NCI-H460 (cell line): ENCODE measurements at regions not wholly inside any gene's neighbourhood (a gene's known extent, or its start where the extent isn't known, plus 50 kb on each side); places are given as distances from the start of the nearest gene placed in this dataset.

Experiments
- DNase-seq: peaks from one replicate; pipeline ENCODE4 v3.0.0-alpha.2; 2016; ENCODE audit warnings: low read depth; ENCODE audit errors: extremely low read depth

DNA sequence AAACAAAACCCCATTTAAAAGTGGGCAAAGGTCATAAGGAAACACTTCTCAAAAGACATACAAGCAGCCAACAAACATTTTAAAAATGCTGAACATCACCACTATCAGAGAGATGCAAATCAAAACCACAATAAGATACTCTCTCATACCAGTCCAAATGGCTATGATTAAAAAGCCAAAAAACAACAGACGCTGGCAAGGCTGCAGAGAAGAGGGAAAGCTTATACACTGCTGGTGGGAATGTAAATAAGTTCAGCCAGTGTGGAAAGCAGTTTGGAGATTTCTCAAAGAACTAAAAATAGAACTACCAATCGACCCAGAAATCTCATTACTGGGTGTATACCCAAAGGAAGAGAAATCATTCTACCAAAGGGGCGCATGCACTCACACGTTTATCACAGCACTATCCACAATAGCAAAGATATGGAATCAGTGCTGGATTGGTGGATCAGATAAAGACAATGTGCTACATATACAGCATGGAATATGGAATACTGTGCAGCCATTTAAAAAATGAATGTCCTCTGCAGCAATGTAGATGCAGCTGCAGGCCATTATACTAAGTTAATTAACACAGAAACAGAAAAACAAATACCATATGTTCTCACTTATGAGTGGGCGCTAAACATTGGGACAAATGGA is 102.1 kb upstream of the DAAM1 start:
- DNase-seq = no peak

DNA sequence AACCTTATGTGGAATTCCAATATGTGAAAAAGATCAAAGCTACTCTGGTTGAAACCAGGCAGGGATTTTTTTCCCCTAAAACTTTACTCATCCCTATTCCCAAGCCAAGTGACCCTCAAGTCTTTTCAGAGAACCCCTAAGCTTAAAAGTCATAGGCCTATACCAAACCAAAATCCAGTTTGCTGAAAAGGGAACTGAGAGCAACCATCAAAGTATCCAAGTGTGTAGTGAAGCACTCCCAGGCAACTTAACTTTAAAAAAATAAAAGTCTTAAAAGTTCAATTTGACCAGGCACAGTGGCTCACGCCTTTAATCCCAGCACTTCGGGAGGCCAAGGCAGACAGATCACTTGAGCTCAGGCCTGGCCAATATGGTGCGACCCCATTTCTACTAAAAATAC is 101.2 kb upstream of the DAAM1 start:
- no peak for DNase-seq

DNA sequence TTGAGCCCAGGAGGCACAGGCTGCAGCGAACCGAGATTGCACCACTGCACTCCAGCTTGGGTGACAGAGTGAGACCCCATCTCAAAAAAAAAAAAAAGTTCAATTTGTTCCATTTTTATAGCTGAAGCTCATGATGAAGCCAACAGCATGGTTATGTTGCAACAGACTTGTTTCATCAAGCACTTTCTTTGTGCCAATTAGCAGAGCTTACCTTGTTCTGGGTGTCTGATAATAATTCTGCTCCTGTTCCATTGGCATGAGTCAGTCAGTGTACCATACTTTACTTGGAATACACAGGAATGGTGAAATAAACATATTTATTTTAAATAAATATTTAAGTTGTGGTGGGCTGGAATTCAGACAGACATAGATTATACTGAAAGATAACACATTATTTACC is 100.8 kb upstream of the DAAM1 start:
- no peak for DNase-seq

DNA sequence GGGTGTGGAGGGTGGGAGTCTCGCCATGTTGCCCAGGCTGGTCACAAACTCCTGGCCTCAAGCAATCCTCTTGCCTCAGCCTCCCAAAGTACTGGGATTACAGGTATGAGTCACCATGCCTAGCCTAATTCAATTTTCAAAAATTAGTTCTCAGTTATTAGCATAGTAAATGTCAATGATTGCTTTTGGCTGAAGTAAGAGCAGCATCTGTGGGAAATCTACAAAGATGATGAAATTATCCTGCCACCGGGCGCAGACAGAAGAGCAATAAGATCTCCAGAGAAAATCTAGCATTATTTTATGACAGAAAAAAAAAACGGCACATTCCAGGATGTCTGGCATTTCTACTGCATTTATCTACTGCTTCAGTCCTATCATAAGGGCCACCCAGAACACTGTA is 97.9 kb upstream of the DAAM1 start:
- DNase-seq = no peak

DNA sequence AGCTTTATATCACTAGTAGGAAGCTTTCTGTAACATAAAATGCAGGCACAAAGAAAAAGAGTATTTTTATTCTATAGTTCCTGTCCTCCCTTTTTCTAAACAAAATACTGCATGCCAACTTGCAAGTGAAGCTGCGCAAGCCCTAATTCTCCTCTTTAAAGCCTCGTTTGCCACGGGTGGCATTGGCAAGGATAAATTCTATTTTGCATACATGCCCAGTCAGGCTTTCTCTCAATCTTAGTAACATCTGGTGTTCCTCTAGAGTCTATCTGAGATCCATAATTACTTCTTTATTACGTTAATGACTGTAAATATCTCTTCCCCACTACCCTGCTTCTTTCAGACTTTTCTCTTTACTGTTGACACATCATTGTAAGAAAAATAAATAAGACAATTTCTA is 97.1 kb upstream of the DAAM1 start:
- no peak for DNase-seq

DNA sequence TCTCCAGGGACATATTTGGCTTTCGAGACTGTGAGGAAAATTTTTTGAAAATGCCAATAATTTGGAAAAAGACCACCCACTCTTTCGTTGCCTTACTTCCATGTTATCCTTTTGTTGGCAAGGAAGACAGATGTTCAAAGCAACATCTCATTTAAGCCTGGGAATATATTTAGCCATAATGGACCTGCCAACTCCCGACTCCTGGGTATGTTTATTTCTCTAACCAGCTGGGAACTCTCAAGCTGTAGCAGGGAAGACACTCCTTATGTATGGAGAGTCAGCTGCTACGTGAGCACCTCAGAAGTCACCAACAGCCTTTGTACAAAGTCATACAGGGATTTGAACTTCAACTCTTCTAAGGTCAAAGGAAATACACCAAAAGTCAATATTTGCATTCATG is 96.5 kb upstream of the DAAM1 start:
- no peak for DNase-seq

DNA sequence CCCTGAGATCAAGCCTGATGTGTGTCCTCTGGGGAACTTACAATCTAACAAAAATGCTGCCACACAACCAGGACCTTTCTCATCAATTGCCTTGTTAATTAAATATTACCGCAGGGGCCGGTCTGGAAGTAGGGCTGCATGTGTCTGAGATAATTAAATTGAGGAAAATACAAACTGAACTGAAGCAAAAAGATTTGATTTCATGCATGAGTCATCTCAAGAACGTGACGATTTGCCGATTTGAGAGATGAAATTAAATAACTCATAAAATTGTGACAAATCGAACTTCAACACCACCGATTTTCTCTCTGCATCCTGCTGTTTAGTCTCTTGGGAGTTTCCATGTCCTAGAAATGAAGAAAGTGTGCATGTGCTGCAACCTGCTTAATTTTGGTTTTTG is 94.6 kb upstream of the DAAM1 start:
- no peak for DNase-seq

DNA sequence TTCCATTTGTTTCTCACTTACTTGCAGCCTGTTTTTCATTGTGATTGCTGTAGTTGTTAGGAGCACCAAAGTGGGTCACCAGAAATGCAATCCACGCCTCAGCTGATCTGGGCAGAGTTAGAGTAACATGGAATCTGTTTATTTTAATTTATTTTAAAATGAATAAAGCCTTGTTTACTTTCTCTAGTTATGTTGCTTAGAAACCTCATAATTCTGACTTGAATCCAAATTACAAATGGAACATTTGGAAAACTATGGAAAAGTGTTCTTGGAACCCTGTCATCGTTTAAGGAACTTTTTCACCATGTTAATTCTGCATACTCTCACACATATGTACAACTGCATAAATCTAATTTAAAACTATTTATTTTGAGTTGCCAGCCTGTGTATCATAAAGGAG is 92.2 kb upstream of the DAAM1 start:
- no peak for DNase-seq

DNA sequence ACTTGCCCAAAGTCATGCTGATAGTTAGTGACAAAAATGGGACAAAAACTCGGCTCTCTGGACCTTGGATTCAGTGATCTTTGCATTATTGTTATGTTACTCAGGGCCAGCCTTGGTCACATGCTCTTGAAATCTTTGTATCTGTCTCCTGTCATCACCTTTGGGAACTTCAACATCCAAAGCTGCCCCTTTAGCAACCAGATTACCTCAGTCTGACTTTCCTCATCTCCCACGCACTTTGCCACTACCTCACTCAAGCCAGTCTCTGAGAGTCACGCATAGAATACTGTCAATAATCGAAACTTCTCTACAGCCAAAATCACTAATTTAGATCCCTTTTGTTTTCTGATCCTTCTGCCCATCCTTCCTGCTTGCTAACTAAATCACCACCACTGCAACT is 90.8 kb upstream of the DAAM1 start:
- no peak for DNase-seq

DNA sequence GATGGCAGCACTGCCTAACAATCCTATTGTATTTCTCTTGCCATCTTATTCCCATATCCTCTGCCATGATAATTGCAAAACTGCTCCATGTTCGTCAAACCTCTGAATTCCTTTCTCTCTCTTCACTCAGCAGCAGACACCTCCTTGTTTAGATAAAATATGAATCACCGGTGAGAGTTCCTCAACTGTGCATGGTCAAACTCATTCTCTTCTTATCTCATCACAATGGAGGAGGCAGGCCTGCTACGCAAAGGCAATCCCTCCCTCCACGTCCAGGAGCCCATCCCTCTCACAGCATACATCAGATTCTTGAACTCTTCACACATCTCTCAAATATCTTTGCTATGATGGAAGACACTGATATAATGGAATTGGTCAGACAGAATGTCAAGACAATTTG is 90.1 kb upstream of the DAAM1 start:
- no peak for DNase-seq

DNA sequence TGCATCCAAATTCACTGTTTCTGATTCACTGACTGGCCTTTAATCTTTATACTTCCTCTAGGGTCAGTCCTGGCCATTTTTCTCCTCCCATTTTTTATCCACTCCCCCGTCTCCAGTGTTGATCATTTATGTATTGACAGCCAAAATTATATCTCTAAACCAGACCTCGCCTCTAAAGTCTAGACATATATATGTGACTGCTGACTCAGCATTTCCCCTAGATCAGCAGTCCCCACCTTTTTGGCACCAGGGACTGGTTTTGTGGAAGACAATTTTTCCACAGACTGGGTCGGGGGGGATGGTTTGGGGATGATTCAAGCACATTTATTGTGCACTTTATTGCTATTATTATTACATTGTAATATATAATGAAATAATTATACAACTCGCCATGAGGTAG is 88.3 kb upstream of the DAAM1 start:
- no peak for DNase-seq

DNA sequence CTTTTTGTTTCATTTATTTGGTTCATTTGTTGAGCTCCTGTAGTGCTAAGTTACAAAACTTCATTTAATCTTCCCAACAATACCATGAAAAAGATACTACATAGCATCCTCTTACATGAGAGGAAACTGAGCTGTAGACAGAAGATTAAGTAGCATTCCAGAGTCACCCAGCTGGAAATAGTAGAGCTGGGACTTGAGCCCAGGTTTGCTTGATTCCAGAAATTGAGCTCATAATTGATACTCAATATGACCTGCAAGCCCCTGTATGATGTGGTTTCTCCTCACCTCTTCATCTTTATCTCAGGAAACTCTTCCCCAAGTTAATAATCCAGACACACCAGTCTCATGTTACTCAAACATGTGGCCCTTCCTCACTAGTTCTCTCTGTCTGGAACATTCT is 87.0 kb upstream of the DAAM1 start:
- no peak for DNase-seq

DNA sequence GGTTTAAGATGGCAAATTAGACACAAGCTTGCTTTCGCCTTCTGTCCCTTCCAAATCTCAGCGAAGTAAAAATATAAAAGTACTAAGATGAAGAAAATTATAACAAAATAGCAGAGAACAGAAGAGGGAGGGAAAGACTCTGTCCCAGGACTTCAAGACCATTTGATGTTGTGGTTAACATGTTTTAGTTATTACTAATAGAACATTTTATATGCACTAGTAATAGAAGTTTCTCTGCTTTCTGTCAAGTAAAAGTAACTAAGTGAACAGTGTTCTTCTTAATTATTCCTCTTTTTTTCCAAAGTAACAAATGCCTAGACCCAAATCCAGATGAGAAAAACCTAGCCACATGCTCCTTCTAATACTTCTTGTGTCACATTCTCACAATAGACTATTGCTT is 85.1 kb upstream of the DAAM1 start:
- DNase-seq = no peak

DNA sequence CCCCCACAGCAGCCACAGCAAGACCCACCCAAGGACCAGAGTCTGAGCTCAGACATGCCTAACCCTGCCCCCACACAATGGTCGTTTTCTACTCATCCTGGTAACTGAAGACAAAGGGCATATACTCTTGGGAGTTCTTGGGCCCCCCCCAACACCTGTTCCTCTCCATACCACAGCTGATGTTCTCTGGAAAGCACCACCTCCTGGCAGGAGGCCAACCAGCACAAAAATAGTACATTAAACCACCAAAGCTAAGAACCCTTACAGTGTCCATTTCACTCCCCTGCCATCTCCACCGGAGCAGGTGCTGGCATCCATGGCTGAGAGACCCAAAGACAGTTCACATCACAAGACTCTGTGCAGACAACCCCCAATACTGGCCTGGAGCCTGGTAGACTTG is 80.6 kb upstream of the DAAM1 start:
- no peak for DNase-seq

DNA sequence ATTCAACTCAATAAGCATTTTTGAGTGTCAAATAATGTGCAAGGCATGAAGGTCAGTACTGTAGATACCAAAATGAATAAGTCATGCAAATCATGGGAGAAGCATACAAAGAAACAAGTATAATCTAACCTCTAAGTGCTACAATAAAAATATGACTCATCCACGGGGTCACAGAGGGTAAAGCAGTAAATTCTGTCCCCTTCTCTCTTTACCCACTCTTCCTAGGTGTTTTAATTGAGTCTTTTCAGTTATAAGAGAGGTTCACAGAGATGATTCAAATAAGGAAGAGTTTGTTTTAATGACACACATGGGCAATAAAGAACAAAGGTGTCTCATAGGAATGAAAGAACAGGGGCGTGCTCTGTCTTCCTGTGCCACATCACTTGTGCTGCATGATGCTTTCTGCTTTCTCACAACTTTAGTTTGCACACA is 71.5 kb upstream of the DAAM1 start:
- DNase-seq = no peak

DNA sequence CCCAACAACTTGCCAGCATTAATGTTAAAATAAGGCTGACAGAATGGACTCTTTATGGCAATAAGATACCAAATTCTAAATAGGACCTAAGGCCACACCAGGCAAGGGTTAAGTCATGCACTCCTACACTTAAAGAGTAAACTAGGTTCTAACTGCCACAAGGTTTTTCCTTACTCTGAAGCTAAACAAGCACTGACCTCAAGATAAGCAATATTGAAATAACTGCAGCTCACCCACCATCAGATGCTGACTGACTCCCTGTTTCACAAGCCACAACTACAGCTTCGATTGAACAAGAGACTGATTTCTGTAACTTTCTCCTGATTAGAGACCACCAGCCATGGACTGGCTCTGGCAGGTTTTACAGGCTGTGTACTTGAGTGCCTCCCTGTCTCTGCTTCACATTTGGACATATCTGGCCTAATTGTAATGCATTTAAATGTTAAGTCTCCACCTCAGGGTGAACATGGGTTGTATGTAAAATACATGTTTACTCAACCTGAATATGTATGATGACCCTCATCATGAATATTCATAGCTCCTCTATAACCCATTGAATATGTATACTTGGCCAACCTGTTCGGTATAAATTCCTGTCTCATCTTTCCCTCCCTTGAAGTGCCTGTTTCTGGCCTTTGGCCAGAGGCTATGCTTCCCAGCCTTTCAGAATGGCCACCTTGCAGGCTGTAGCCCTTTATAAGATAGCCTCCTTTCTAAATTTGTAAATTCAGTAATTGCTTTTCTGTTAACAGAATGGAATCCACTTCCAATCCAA is 70.5 kb upstream of the DAAM1 start:
- DNase-seq = no peak

DNA sequence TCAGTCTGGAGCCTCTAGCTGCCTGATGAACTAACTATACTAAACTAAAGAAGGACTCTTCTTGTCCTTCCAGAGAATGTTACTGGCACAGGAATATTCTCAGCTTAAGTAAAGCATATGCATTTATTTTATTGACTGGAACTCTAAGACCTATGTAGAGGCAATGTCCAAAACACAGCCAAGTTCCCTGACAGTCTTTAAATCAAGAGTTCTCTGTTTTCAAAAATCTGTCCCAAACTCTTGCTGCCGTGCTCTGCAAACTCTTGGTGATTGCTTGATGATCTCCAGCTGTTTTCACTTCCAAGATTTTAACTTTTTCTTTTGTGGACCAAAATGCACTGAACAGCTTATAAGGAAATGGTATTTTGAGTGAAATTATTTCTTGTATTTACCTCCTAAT is 67.5 kb upstream of the DAAM1 start:
- no peak for DNase-seq

DNA sequence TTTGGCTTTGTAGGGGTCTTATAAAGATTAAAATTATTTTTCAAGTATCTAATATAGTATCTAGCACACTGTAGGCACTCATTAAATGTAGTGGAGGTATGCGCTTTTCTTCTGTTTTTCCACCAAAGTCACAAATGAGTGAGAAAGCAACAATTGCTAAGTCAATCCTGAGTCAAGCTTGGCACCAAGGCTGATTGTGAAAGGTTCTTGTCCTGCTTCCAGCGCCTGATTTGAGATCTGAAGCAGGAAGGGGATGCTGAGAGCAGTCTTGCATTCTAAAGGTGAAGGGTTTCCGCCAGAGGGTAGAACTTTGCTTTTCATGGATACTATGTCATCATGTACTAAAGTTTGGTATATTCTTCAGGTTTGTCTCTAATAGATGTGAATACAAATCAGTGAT is 64.9 kb upstream of the DAAM1 start:
- no peak for DNase-seq

DNA sequence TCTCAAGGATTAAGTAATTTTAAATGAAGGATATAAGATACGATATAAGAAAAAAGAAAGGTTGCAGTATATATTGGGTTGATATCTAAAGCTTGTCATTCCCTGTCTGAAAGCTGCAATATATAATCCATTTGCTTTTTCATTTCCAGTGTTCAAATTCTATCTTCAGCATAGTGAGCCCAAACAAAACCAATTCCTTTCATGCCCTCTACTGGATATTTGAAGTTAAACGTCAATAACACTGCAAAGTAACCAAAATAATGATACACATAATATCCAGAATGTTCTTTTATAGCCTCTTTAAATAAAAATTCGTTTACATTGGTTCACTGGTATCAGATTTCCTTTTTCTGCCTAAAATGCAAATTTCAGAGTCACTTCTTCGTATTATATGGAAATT is 64.5 kb upstream of the DAAM1 start:
- no peak for DNase-seq

DNA sequence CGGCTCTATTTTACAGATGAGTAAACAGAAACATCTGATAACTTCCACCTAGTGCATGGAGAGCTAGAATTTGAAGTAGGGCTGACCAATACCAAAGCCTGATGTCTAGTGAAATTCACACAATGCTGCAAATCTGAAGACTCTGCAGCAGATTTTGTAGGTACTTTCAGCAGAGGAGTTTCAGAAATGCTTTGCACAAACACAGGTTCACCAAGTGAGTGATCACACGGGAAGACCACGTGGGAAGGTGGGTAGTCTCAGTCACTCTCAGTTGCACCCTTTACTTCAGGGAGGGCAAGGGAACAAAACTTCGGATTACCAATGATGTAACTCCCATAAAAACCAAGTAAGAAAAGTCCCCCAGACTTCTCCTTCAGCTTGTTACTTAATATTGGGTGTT is 63.3 kb upstream of the DAAM1 start:
- no peak for DNase-seq

DNA sequence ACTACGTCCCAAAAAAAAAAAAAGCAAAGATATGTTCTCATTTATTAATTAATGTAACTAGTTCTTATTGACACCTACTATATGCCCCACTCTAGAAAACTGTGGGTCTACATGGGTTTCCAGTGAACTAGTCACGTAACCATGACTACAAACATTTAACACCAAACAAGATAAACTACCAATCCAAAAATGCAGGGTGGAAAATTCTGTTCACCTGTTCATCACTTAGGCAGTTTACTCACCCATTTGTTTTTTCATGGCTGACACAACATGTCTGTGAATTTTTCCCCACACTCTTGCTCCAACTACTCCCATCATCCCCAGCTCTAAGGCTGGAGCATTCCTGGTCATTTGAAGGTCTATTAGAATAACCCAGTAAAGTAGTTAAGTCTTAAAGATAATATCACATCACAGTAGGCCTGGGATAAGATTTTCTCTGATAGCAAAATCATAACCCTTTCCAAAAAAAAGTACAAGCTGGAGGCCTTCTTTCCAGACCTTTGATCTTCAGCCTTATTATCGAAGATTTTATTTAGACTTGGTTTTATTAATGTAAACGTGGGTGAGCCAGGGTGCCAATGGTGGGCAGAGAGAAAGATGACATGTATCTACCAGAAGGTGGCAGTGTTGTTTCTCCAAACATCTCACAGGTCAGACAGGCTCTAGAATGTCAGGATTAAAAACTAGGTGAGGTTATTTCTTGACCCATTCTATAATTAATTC is 61.6 kb upstream of the DAAM1 start:
- peak; percentile 65 for DNase-seq

DNA sequence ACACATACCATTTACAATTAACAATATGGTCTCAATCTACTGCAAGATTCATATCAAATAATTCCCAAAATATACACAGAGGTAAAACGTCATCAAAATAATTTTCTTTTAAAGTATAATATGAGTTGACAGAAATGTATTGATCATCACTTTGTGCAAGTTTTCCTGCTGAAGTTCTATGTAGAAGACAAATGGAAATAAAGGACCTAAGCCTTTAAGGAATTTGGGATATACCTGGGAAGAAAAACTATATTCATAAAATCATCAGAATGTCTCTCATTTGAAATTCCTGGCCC is 61.1 kb upstream of the DAAM1 start:
- DNase-seq = no peak
